HUES6 (cell line): ENCODE measurements at regions not wholly inside any gene's neighbourhood (a gene's known extent, or its start where the extent isn't known, plus 50 kb on each side); places are given as distances from the start of the nearest gene placed in this dataset.
A peak's percentile ranks its signal among the peaks of the same experiment; 100 is the strongest.
"Not testable (repeated sequence)": the region's sequence is repeated elsewhere in the genome, so short reads cannot be mapped to it uniquely, and the experiment has no call there.

Experiments used
- H3K27ac ChIP-seq: 2 replicates; pipeline ENCODE4 v1.7.0; 2013; ENCODE audit warnings: low read depth, mild to moderate bottlenecking, low read length, inconsistent platforms
- H3K27me3 ChIP-seq: 2 replicates; pipeline ENCODE4 v1.6.1; 2013; ENCODE audit warnings: low read length; ENCODE audit not compliant: control insufficient read depth, insufficient read depth
- H3K36me3 ChIP-seq: 2 replicates; pipeline ENCODE4 v1.6.1; 2013; ENCODE audit warnings: low read length; ENCODE audit not compliant: control insufficient read depth, insufficient read depth
- H3K4me1 ChIP-seq: 2 replicates; pipeline ENCODE4 v1.6.1; 2013; ENCODE audit warnings: low read length; ENCODE audit not compliant: control insufficient read depth, insufficient read depth
- H3K4me3 ChIP-seq: 2 replicates; pipeline ENCODE4 v1.5.1; 2013; ENCODE audit warnings: low read depth, low read length
- H3K9ac ChIP-seq: one replicate; pipeline ENCODE4 v1.6.1; 2013; ENCODE audit warnings: mild to moderate bottlenecking, low read length
- H3K9me3 ChIP-seq: 2 replicates; pipeline ENCODE4 v1.6.1; 2013; ENCODE audit warnings: low read depth, low read length; ENCODE audit not compliant: control insufficient read depth, insufficient read depth

- H3K9me3 ChIP-seq, H3K27ac ChIP-seq, H3K9ac ChIP-seq, H3K4me1 ChIP-seq, H3K36me3 ChIP-seq, H3K4me3 ChIP-seq, H3K27me3 ChIP-seq: not testable (repeated sequence)
These were observed 1597.9 kb downstream of the OLFM4 start for GRCh38 chr13:54626504-54626903.

GRCh38 chr13:54627646-54628372 is 1599.2 kb downstream of the OLFM4 start:
- H3K9me3 ChIP-seq = no peaks in the 10 kb centered on the region
- no peaks in the 10 kb centered on the region for H3K27me3 ChIP-seq
- H3K4me3 ChIP-seq = no peak overlapping the region
- no peaks in the 10 kb centered on the region for H3K4me1 ChIP-seq
- H3K27ac ChIP-seq = no peak overlapping the region
- H3K9ac ChIP-seq = no peak overlapping the region
- no peaks in the 10 kb centered on the region for H3K36me3 ChIP-seq

GRCh38 chr13:54628383-54628782 is 1599.8 kb downstream of the OLFM4 start:
- Histone ChIP-seq H3K4me3 (no peak overlapping the region), H3K27ac (no peak overlapping the region), H3K4me1 (no peaks in the 10 kb centered on the region), H3K36me3 (no peaks in the 10 kb centered on the region), H3K27me3 (no peaks in the 10 kb centered on the region), H3K9ac (no peak overlapping the region), H3K9me3 (no peaks in the 10 kb centered on the region)

GRCh38 chr13:54633456-54633855 is 1604.8 kb downstream of the OLFM4 start:
- Histone ChIP-seq H3K36me3 (no peaks in the 10 kb centered on the region), H3K9me3 (no peaks in the 10 kb centered on the region), H3K4me3 (no peak overlapping the region), H3K9ac (no peak overlapping the region), H3K27ac (no peak overlapping the region), H3K27me3 (no peaks in the 10 kb centered on the region), H3K4me1 (peaks cover 20% of the 10 kb centered on the region)

- no peak overlapping the region for H3K27ac ChIP-seq
- H3K9me3 ChIP-seq = no peaks in the 10 kb centered on the region
- H3K9ac ChIP-seq = no peak overlapping the region
- peaks cover 29% of the 10 kb centered on the region for H3K4me1 ChIP-seq
- H3K27me3 ChIP-seq = no peaks in the 10 kb centered on the region
- H3K4me3 ChIP-seq = no peak overlapping the region
- H3K36me3 ChIP-seq = no peaks in the 10 kb centered on the region
These were observed 1607.6 kb downstream of the OLFM4 start for GRCh38 chr13:54636231-54636630.

- H3K9me3 ChIP-seq = no peaks in the 10 kb centered on the region
- peak overlapping the region; percentile 70 for H3K27ac ChIP-seq
- no peaks in the 10 kb centered on the region for H3K27me3 ChIP-seq
- no peaks in the 10 kb centered on the region for H3K36me3 ChIP-seq
- H3K9ac ChIP-seq = no peak overlapping the region
- peaks cover 29% of the 10 kb centered on the region for H3K4me1 ChIP-seq
- no peak overlapping the region for H3K4me3 ChIP-seq
These were observed 1608.8 kb downstream of the OLFM4 start for GRCh38 chr13:54637366-54637765.

GRCh38 chr13:54640719-54641118 is 1612.1 kb downstream of the OLFM4 start:
- Histone ChIP-seq H3K9ac (no peak overlapping the region), H3K36me3 (no peaks in the 10 kb centered on the region), H3K4me1 (peaks cover 33% of the 10 kb centered on the region), H3K27me3 (no peaks in the 10 kb centered on the region), H3K27ac (no peak overlapping the region), H3K9me3 (no peaks in the 10 kb centered on the region), H3K4me3 (no peak overlapping the region)

- no peak overlapping the region for H3K27ac ChIP-seq
- no peak overlapping the region for H3K4me3 ChIP-seq
- H3K9ac ChIP-seq = no peak overlapping the region
- no peaks in the 10 kb centered on the region for H3K27me3 ChIP-seq
- peaks cover 10% of the 10 kb centered on the region for H3K4me1 ChIP-seq
- no peaks in the 10 kb centered on the region for H3K9me3 ChIP-seq
- H3K36me3 ChIP-seq = no peaks in the 10 kb centered on the region
These were observed 1615.2 kb downstream of the OLFM4 start for GRCh38 chr13:54643863-54644262.

- H3K36me3 ChIP-seq = no peaks in the 10 kb centered on the region
These were observed 1618.7 kb downstream of the OLFM4 start for GRCh38 chr13:54647275-54647674.

GRCh38 chr13:54657588-54657987 is 1629.0 kb downstream of the OLFM4 start:
- Histone ChIP-seq H3K9ac (no peak overlapping the region), H3K27ac (no peak overlapping the region), H3K4me1 (no peaks in the 10 kb centered on the region), H3K36me3 (no peaks in the 10 kb centered on the region), H3K9me3 (no peaks in the 10 kb centered on the region), H3K4me3 (no peak overlapping the region), H3K27me3 (no peaks in the 10 kb centered on the region)

More at GRCh38 chr13:54647275-54647674, 1618.7 kb downstream of the OLFM4 start:
- Histone ChIP-seq H3K9me3 (no peaks in the 10 kb centered on the region), H3K4me1 (peaks cover 4% of the 10 kb centered on the region; the same call in 1 of the 2 replicates), H3K27me3 (no peaks in the 10 kb centered on the region), H3K27ac (no peak overlapping the region), H3K9ac (no peak overlapping the region), H3K4me3 (no peak overlapping the region)

GRCh38 chr13:54658771-54659170 is 1630.2 kb downstream of the OLFM4 start:
- H3K4me1 ChIP-seq = no peaks in the 10 kb centered on the region
- H3K4me3 ChIP-seq = no peak overlapping the region
- H3K9ac ChIP-seq = no peak overlapping the region
- H3K9me3 ChIP-seq = no peaks in the 10 kb centered on the region
- H3K27me3 ChIP-seq = no peaks in the 10 kb centered on the region
- H3K27ac ChIP-seq = no peak overlapping the region
- H3K36me3 ChIP-seq = no peaks in the 10 kb centered on the region
